BJ (cell line): ENCODE measurements at regions not wholly inside any gene's neighbourhood (a gene's known extent, or its start where the extent isn't known, plus 50 kb on each side); places are given as distances from the start of the nearest gene placed in this dataset.

Source experiments
- CTCF ChIA-PET: fragments of 350-600 bp; formaldehyde crosslinking; extraction: SDS; loops from one replicate; lab custom pipeline; 2021; ENCODE audit warnings: antibody characterized with exemption, inconsistent platforms; lab: Yijun Ruan, JAX
- POLR2A ChIA-PET: fragments of 300-600 bp; sonication (Branson Sonifier 250); formaldehyde crosslinking; extraction: SDS; loops from one replicate; lab custom pipeline; 2021; ENCODE audit warnings: antibody characterized with exemption; lab: Charles Lee
- DNase-seq: peaks from one replicate; pipeline ENCODE4 v3.0.0-alpha.2; 2011; ENCODE audit warnings: low read depth
- H3K27me3 ChIP-seq: 2 replicates; pipeline ENCODE4 v1.6.0; 2011; ENCODE audit warnings: low read length; ENCODE audit not compliant: control insufficient read depth, insufficient read depth
- H3K36me3 ChIP-seq: 2 replicates; pipeline ENCODE4 v1.5.1; 2011; ENCODE audit warnings: low read length; ENCODE audit not compliant: control insufficient read depth, insufficient read depth
- H3K4me3 ChIP-seq: 2 replicates; pipeline ENCODE4 v1.5.1; 2011; ENCODE audit warnings: low read depth, mild to moderate bottlenecking, control low read depth, low read length
- TF ChIP-seq, protein P1 (sequence below): IDR thresholded peaks from 2 replicates; pipeline ENCODE4 v1.5.1; 2011; ENCODE audit warnings: low read depth, mild to moderate bottlenecking, control low read depth, inconsistent platforms, low read length, moderate library complexity; ENCODE audit not compliant: insufficient read depth

DNA sequence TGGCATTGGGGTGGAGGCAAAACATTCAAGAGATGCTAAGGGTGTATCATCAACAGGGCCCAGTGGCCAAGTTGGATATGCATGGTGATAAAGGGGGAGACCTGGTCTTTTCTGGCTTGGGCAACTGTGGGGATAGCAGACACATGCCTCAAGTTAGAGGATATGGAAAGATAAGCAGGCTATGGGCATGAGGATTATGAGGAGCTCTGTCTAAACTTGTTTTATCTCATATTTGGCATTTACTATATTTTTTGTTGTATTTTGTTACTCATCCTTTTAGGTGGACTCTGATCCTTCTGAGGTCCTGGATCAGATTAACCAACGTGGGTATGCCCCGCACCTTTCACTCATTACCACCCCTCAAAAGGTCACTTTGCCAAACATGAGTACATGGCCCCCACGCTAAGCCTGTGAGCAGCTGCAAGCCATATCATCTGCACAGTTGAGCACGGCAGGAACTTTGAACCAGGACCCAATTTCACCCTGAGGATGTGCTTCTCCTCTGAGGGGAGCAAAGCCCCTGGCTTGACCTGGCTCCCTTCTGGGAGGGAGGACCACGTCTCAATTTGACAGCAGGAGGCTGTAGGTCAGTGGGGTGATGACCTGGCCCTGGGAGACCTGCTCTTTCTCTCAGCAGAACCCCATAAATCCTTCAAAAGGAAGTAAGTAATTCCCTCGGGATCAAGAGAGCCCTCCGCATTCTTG is 71.1 kb upstream of the CD180 start:
- ChIA-PET CTCF (no interaction called here), POLR2A (interaction anchor here (0.6 to 0.7 kb wide), 2 partner anchors 270 to 830 kb away, joined by 3 read pairs; no protein-coding TSS in a partner anchor)
- no peak overlapping the region for H3K4me3 ChIP-seq

GRCh38 chr5:67266654-67267350 is 70.2 kb upstream of the CD180 start:
- H3K27me3 ChIP-seq: no peaks in the 10 kb centered on the region
- no peak overlapping the region for H3K4me3 ChIP-seq
- DNase-seq: no peak
- CTCF ChIA-PET: interaction anchor here (0.7 kb wide), 1 partner anchor 576 kb away, joined by 3 read pairs; no protein-coding TSS in a partner anchor
- H3K36me3 ChIP-seq: no peaks in the 10 kb centered on the region
- TF ChIP-seq, protein P1, sequence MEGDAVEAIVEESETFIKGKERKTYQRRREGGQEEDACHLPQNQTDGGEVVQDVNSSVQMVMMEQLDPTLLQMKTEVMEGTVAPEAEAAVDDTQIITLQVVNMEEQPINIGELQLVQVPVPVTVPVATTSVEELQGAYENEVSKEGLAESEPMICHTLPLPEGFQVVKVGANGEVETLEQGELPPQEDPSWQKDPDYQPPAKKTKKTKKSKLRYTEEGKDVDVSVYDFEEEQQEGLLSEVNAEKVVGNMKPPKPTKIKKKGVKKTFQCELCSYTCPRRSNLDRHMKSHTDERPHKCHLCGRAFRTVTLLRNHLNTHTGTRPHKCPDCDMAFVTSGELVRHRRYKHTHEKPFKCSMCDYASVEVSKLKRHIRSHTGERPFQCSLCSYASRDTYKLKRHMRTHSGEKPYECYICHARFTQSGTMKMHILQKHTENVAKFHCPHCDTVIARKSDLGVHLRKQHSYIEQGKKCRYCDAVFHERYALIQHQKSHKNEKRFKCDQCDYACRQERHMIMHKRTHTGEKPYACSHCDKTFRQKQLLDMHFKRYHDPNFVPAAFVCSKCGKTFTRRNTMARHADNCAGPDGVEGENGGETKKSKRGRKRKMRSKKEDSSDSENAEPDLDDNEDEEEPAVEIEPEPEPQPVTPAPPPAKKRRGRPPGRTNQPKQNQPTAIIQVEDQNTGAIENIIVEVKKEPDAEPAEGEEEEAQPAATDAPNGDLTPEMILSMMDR: no peak
- POLR2A ChIA-PET: interaction anchor here (0.6 to 0.7 kb wide), 2 partner anchors 271 to 831 kb away, joined by 3 read pairs; no protein-coding TSS in a partner anchor

More for the DNA sequence above, 71.1 kb upstream of the CD180 start:
- TF ChIP-seq, protein P1: no peak
- Histone ChIP-seq H3K36me3 (no peaks in the 10 kb centered on the region), H3K27me3 (no peaks in the 10 kb centered on the region)
- DNase-seq: no peak

GRCh38 chr5:67265951-67266350 is 69.4 kb upstream of the CD180 start:
- TF ChIP-seq, protein P1: no peak
- ChIA-PET CTCF (interaction anchor here (0.6 kb wide), 1 partner anchor 973 kb away, joined by 3 read pairs; no protein-coding TSS in a partner anchor), POLR2A (no interaction called here)
- no peak for DNase-seq
- Histone ChIP-seq H3K36me3 (no peaks in the 10 kb centered on the region), H3K4me3 (no peak overlapping the region), H3K27me3 (no peaks in the 10 kb centered on the region)

GRCh38 chr5:67263656-67264408 is 67.2 kb upstream of the CD180 start:
- TF ChIP-seq, protein P1: no peak
- DNase-seq: no peak
- CTCF ChIA-PET: interaction anchor here (0.7 to 1.0 kb wide), 2 partner anchors 10 to 966 kb away, joined by 3 read pairs; no protein-coding TSS in a partner anchor
- H3K27me3 ChIP-seq: no peaks in the 10 kb centered on the region
- H3K4me3 ChIP-seq: no peak overlapping the region
- no peaks in the 10 kb centered on the region for H3K36me3 ChIP-seq
- POLR2A ChIA-PET: no interaction called here
